A549 (cell line): ENCODE measurements at regions not wholly inside any gene's neighbourhood (a gene's known extent, or its start where the extent isn't known, plus 50 kb on each side); places are given as distances from the start of the nearest gene placed in this dataset.

Source experiments
- ATAC-seq, 2 experiments: fragments of 200-7000 bp in 1 of 2; fragments of >200 bp in 1 of 2; cut with Nextera tagmentation in 1 of 2; cut with Tn5 transposase in 1 of 2; 3 replicates each; pipeline versions ENCODE4 v1.8.0 to v1.9.1; 2018 to 2020; ENCODE audit warnings: mild to moderate bottlenecking in 1 of 2, moderate library complexity in 1 of 2
- CTCF ChIA-PET: fragments of 300-600 bp; sonication (Branson Sonifier 250); formaldehyde crosslinking; extraction: SDS; loops from one replicate; lab custom pipeline; 2021; ENCODE audit warnings: antibody characterized with exemption, inconsistent platforms; lab: Yijun Ruan, JAX
- POLR2A ChIA-PET: fragments of 350-600 bp; formaldehyde crosslinking; extraction: SDS; loops from one replicate; lab custom pipeline; 2021; ENCODE audit warnings: antibody characterized with exemption, inconsistent platforms; lab: Yijun Ruan, JAX
- DNase-seq, 2 experiments: peaks; one replicate each; pipeline versions ENCODE4 v3.0.0 to v3.0.0-alpha.2; 2011 to 2016; ENCODE audit warnings: low read depth in 1 of 2, low spot score in 1 of 2
- FAIRE-seq: peaks from 2 replicates; lab custom pipeline; 2011; peaks lifted over from hg19 to GRCh38; lab: Jason Lieb, UNC
- H3K27ac ChIP-seq, 2 experiments: fragments of >200 bp; sonication (Bioruptor Twin); formaldehyde crosslinking; 3 replicates each; pipeline ENCODE4 v1.5.1; 2016 to 2017
- H3K4me1 ChIP-seq: fragments of >200 bp; sonication (Bioruptor Twin); formaldehyde crosslinking; 3 replicates; pipeline ENCODE4 v1.6.1; 2016
- H3K4me2 ChIP-seq: fragments of >200 bp; sonication (Bioruptor Twin); formaldehyde crosslinking; 3 replicates; pipeline ENCODE4 v1.6.1; 2016
- H3K4me3 ChIP-seq: fragments of >200 bp; sonication (Bioruptor Twin); formaldehyde crosslinking; 3 replicates; pipeline ENCODE4 v1.5.1; 2016
- H3K9me3 ChIP-seq: fragments of >200 bp; sonication (Bioruptor Twin); formaldehyde crosslinking; 3 replicates; pipeline ENCODE4 v1.6.1; 2016
- ATOH8 ChIP-seq: fragments of 250-450 bp; sonication (Bioruptor Pico); IDR thresholded peaks from 2 replicates; pipeline ENCODE4 v1.5.0; 2020; ENCODE audit warnings: low read depth, mild to moderate bottlenecking, moderate library complexity
- CHD4 ChIP-seq: fragments of 200-600 bp; sonication (generic); IDR thresholded peaks from 2 replicates; pipeline ENCODE4 v1.6.1; 2016; ENCODE audit warnings: antibody characterized with exemption, mild to moderate bottlenecking, borderline replicate concordance
- CTCF ChIP-seq: fragments of >200 bp; sonication (Bioruptor Twin); formaldehyde crosslinking; IDR thresholded peaks from 3 replicates; pipeline ENCODE4 v1.5.1; 2016
- FOSB ChIP-seq: fragments of 250-450 bp; sonication (Bioruptor Pico); IDR thresholded peaks from 2 replicates; pipeline ENCODE4 v1.5.0; 2020; ENCODE audit warnings: mild to moderate bottlenecking, moderate library complexity
- FOSL2 ChIP-seq, 2 experiments: fragments of 450-650 bp in 1 of 2; fragments of >200 bp in 1 of 2; sonication (Bioruptor Twin) in 1 of 2; formaldehyde crosslinking; IDR thresholded peaks; 2 replicates each; pipeline versions ENCODE4 v1.5.0 to v1.6.1; 2016 to 2020; ENCODE audit warnings: mild to moderate bottlenecking in 1 of 2, moderate library complexity in 1 of 2
- GATA3 ChIP-seq: IDR thresholded peaks from 2 replicates; pipeline ENCODE4 v1.6.1; 2012; ENCODE audit warnings: borderline replicate concordance
- HDAC2 ChIP-seq: fragments of 200-600 bp; sonication (generic); IDR thresholded peaks from 2 replicates; pipeline ENCODE4 v1.6.1; 2016
- HOXB13 ChIP-seq: fragments of 250-450 bp; sonication (Bioruptor Pico); IDR thresholded peaks from 2 replicates; pipeline ENCODE4 v1.5.0; 2020; ENCODE audit warnings: low read depth, mild to moderate bottlenecking, moderate library complexity
- HOXB5 ChIP-seq: fragments of 250-450 bp; sonication (Bioruptor Pico); IDR thresholded peaks from 2 replicates; pipeline ENCODE4 v1.5.0; 2020; ENCODE audit warnings: mild to moderate bottlenecking, moderate library complexity
- MAZ ChIP-seq: fragments of 150-350 bp; IDR thresholded peaks from 2 replicates; pipeline ENCODE4 v1.6.1; 2014; ENCODE audit warnings: antibody characterized with exemption, low read depth, low read length, borderline replicate concordance
- PHF8 ChIP-seq: fragments of 200-600 bp; sonication (generic); IDR thresholded peaks from 2 replicates; pipeline ENCODE4 v1.6.1; 2016; ENCODE audit warnings: low read depth, mild to moderate bottlenecking, antibody characterized with exemption, moderate library complexity, borderline replicate concordance
- RARB ChIP-seq: fragments of 250-450 bp; sonication (Bioruptor Pico); IDR thresholded peaks from 2 replicates; pipeline ENCODE4 v1.8.0; 2021; ENCODE audit warnings: mild to moderate bottlenecking, moderate library complexity
- RNF2 ChIP-seq: fragments of 200-600 bp; sonication (generic); IDR thresholded peaks from 2 replicates; pipeline ENCODE4 v1.6.1; 2016; ENCODE audit warnings: low read depth, mild to moderate bottlenecking, antibody characterized with exemption, moderate library complexity, borderline replicate concordance
- TFCP2L1 ChIP-seq: fragments of 250-450 bp; sonication (Bioruptor Pico); IDR thresholded peaks from 2 replicates; pipeline ENCODE4 v1.5.0; 2021; ENCODE audit warnings: mild to moderate bottlenecking
- TP53 ChIP-seq: fragments of 250-450 bp; sonication (Bioruptor Pico); IDR thresholded peaks from 2 replicates; pipeline ENCODE4 v1.5.0; 2021; ENCODE audit warnings: mild to moderate bottlenecking, moderate library complexity
- WGBS: methylation state at CpG from one replicate; pipeline ENCODE4 v1.1.6; 2017; ENCODE audit errors: missing lambda C conversion rate; 5-methylcytosine and 5-hydroxymethylcytosine counted together
- TF ChIP-seq, protein P1 (sequence below): fragments of 450-650 bp; IDR thresholded peaks from 2 replicates; pipeline ENCODE4 v1.6.1; 2014; ENCODE audit warnings: antibody characterized with exemption
- TF ChIP-seq, protein P2 (sequence below): fragments of >200 bp; sonication (Bioruptor Twin); formaldehyde crosslinking; IDR thresholded peaks from 3 replicates; pipeline ENCODE4 v1.6.1; 2016

DNA sequence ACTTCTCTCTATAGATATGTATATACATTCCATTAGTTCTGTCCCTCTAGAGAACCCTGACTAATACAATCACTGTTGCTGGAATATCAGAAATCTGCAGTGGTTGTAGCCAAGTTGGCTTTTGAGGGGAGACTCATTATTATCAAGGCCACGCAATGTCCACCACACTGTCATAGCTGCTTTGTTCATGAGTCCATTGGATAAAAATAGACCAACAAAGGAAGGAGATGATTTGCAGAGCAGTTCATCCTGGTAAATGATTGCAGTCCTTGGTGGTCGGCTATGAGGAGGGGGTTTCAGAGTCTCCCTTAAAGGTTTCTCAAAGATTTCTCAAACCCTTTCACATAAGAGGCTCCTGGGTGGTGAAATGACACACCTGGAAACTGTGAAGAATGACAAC lies 192.8 kb upstream of the ANKH start:
- no peaks in the 10 kb centered on the region for H3K4me1 ChIP-seq
- 33% methylated on average over 2 of the region's 2 CpGs for WGBS
- FAIRE-seq: no peak

GRCh38 chr5:15056988-15057592 lies 185.5 kb upstream of the ANKH start:
- H3K27ac ChIP-seq: no peak overlapping the region
- no peak for ATAC-seq
- ChIA-PET CTCF (interaction anchor here (0.6 to 0.8 kb wide), 2 partner anchors 49 to 350 kb away, joined by 3 read pairs; no protein-coding TSS in a partner anchor), POLR2A (no interaction called here)
- TF ChIP-seq PHF8 (no peak), GATA3 (no peak), MAZ (no peak), ATOH8 (no peak), TFCP2L1 (no peak), HOXB13 (no peak), CHD4 (no peak), CTCF (no peak), RARB (CRISPR knock-in tag) (no peak), FOSL2 (IDR thresholded peaks at IDR 0.05) (no peak), FOSL2 (CRISPR knock-in tag; IDR thresholded peaks at IDR 0.05) (no peak), HDAC2 (no peak)
- TF ChIP-seq, protein P1, sequence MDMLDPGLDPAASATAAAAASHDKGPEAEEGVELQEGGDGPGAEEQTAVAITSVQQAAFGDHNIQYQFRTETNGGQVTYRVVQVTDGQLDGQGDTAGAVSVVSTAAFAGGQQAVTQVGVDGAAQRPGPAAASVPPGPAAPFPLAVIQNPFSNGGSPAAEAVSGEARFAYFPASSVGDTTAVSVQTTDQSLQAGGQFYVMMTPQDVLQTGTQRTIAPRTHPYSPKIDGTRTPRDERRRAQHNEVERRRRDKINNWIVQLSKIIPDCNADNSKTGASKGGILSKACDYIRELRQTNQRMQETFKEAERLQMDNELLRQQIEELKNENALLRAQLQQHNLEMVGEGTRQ: no peak
- TF ChIP-seq, protein P2, sequence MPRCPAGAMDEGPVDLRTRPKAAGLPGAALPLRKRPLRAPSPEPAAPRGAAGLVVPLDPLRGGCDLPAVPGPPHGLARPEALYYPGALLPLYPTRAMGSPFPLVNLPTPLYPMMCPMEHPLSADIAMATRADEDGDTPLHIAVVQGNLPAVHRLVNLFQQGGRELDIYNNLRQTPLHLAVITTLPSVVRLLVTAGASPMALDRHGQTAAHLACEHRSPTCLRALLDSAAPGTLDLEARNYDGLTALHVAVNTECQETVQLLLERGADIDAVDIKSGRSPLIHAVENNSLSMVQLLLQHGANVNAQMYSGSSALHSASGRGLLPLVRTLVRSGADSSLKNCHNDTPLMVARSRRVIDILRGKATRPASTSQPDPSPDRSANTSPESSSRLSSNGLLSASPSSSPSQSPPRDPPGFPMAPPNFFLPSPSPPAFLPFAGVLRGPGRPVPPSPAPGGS: no peak
- H3K4me3 ChIP-seq: no peak overlapping the region
- no peak overlapping the region for H3K4me2 ChIP-seq
- no peaks in the 10 kb centered on the region for H3K4me1 ChIP-seq
- WGBS: 24% methylated on average over 4 of the region's 6 CpGs
- H3K9me3 ChIP-seq: no peaks in the 10 kb centered on the region; the same call in 2 of the 3 replicates
- DNase-seq: no peak
- FAIRE-seq: no peak

More for the DNA sequence above, 192.8 kb upstream of the ANKH start:
- CTCF ChIA-PET: no interaction called here
- DNase-seq (no peak), ATAC-seq (no peak)
- TF ChIP-seq TP53 (CRISPR knock-in tag) (no peak), RNF2 (no peak), FOSB (CRISPR knock-in tag) (no peak), CTCF (no peak), HOXB5 (CRISPR knock-in tag) (no peak), HDAC2 (no peak)
- Histone ChIP-seq H3K4me3 (no peak overlapping the region), H3K9me3 (no peaks in the 10 kb centered on the region; the same call in 2 of the 3 replicates), H3K4me2 (no peak overlapping the region), H3K27ac (no peak overlapping the region)
- POLR2A ChIA-PET: no interaction called here
